Astrocyte of the spinal cord (primary cell): ENCODE measurements at regions not wholly inside any gene's neighbourhood (a gene's known extent, or its start where the extent isn't known, plus 50 kb on each side); places are given as distances from the start of the nearest gene placed in this dataset.

Experiments used
- DNase-seq: peaks from one replicate; pipeline ENCODE4 v3.0.0; 2011; ENCODE audit warnings: low read depth, low spot score
- H3K4me3 ChIP-seq: 2 replicates; pipeline ENCODE4 v1.5.1; 2011; ENCODE audit warnings: low read depth, mild to moderate bottlenecking, low read length, moderate library complexity
- in situ Hi-C: cut with HindIII; loops from 2 replicates; pipeline ENCODE4 v1.10.0; 2017; ENCODE audit warnings: low sequenced_read_pairs
- TF ChIP-seq, protein P1 (sequence below): IDR thresholded peaks from 2 replicates; pipeline ENCODE4 v1.5.1; 2012; ENCODE audit warnings: low read depth, mild to moderate bottlenecking, low read length, inconsistent platforms

GRCh38 chr7:41867639-41868280 lies 164.9 kb upstream of the INHBA start:
- H3K4me3 ChIP-seq = no peak overlapping the region
- DNase-seq = no peak
- TF ChIP-seq, protein P1, sequence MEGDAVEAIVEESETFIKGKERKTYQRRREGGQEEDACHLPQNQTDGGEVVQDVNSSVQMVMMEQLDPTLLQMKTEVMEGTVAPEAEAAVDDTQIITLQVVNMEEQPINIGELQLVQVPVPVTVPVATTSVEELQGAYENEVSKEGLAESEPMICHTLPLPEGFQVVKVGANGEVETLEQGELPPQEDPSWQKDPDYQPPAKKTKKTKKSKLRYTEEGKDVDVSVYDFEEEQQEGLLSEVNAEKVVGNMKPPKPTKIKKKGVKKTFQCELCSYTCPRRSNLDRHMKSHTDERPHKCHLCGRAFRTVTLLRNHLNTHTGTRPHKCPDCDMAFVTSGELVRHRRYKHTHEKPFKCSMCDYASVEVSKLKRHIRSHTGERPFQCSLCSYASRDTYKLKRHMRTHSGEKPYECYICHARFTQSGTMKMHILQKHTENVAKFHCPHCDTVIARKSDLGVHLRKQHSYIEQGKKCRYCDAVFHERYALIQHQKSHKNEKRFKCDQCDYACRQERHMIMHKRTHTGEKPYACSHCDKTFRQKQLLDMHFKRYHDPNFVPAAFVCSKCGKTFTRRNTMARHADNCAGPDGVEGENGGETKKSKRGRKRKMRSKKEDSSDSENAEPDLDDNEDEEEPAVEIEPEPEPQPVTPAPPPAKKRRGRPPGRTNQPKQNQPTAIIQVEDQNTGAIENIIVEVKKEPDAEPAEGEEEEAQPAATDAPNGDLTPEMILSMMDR = no peak
- in situ Hi-C loops = no loop called here

- in situ Hi-C loops = no loop called here
- DNase-seq = no peak
- H3K4me3 ChIP-seq = no peak overlapping the region
- TF ChIP-seq, protein P1 = no peak
These were observed 159.4 kb upstream of the INHBA start for GRCh38 chr7:41862261-41862660.

- TF ChIP-seq, protein P1 = no peak
- in situ Hi-C loops = no loop called here
- H3K4me3 ChIP-seq = no peak overlapping the region
- DNase-seq = no peak
These were observed 158.8 kb upstream of the INHBA start for GRCh38 chr7:41861642-41862041.

- in situ Hi-C loops = no loop called here
- TF ChIP-seq, protein P1 = no peak
- DNase-seq = no peak
- no peak overlapping the region for H3K4me3 ChIP-seq
These were observed 155.3 kb upstream of the INHBA start for GRCh38 chr7:41858201-41858600.

DNA sequence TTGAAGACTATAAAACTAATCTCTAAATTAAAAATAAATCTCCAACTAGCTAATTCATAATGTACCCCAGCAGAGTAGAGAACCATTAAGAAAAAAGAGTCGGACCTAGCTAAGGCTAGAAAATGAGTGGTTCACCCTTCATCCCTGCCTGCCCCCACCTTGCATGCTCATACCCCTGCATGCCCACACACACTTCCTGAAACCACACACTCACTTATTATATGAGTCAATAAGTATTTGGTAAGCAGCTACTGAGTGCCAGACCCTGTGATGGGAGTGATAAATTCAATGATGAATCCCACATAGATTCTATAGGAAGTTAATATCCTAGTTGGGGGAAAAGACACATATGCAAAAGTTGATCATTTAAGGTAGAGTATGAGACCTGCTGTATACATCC lies 152.9 kb upstream of the INHBA start:
- in situ Hi-C loops = no loop called here
- TF ChIP-seq, protein P1 = no peak
- H3K4me3 ChIP-seq = no peak overlapping the region
- DNase-seq = no peak

DNA sequence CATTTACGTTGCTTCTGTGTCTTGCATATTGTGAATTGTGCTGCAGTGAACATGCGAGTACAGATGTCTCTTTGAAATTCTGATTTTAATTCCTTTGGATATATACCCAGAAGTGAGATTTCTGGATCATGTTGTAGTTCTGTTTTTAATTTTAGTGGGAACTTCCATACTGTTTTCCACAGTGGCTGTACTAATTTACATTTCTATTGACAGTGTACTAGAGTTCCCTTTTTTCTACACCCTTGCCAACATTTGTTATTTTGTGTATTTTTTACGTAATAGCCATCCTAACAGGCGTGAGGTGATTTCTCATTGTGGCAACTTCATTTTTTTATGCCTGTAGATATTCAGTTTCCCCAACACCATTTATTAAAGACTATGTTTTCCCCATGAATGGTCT lies 144.7 kb upstream of the INHBA start:
- no peak overlapping the region for H3K4me3 ChIP-seq
- DNase-seq = no peak
- TF ChIP-seq, protein P1 = no peak
- in situ Hi-C loops = no loop called here
